HCT116 (cell line): ENCODE measurements at regions not wholly inside any gene's neighbourhood (a gene's known extent, or its start where the extent isn't known, plus 50 kb on each side); places are given as distances from the start of the nearest gene placed in this dataset.

ENCODE experiments used
- CEBPB ChIP-seq: IDR thresholded peaks from 2 replicates; pipeline ENCODE4 v1.6.1; 2012; ENCODE audit warnings: low read depth
- CTCF ChIP-seq, 3 experiments: fragments of 200-600 bp in 1 of 3; sonication (generic) in 1 of 3; IDR thresholded peaks in 2 of 3; conservative IDR thresholded peaks in 1 of 3; 2 replicates each; pipeline ENCODE4 v1.5.1; 2012 to 2017; ENCODE audit warnings: low read depth in 2 of 3, low read length in 2 of 3, antibody characterized with exemption in 1 of 3, borderline replicate concordance in 1 of 3, control low read depth in 1 of 3, mild to moderate bottlenecking in 1 of 3, mixed read lengths in 1 of 3, mixed run types in 1 of 3, moderate library complexity in 1 of 3; ENCODE audit not compliant: insufficient read depth in 1 of 3

- TF ChIP-seq CEBPB: no peak
- TF ChIP-seq CTCF (IDR thresholded peaks at IDR 0.05 in 2 of 3, conservative IDR thresholded peaks at IDR 0.05 in 1 of 3; ENCODE audit: borderline replicate concordance in 1 of 3, insufficient read depth in 1 of 3, low read depth in 2 of 3, low read length in 2 of 3): no peak
Measured at GRCh38 chr2:188089901-188090300, 201.8 kb upstream of the GULP1 start.
